HG02610 (cell line): ENCODE measurements at regions not wholly inside any gene's neighbourhood (a gene's known extent, or its start where the extent isn't known, plus 50 kb on each side); places are given as distances from the start of the nearest gene placed in this dataset.
"Not testable (repeated sequence)": the region's sequence is repeated elsewhere in the genome, so short reads cannot be mapped to it uniquely, and the experiment has no call there.

Experiments
- ATAC-seq: cut with Tn5 transposase; IDR thresholded peaks from one replicate; pipeline ENCODE4 v1.9.1; 2021; ENCODE audit warnings: mild to moderate bottlenecking, moderate library complexity; ENCODE audit not compliant: unreplicated experiment

GRCh38 chr4:118587116-118587831, 97.9 kb upstream of the METTL14 start:
- ATAC-seq = no peak

- no peak for ATAC-seq
Measured at GRCh38 chr4:118587946-118588345, 97.2 kb upstream of the METTL14 start.

- ATAC-seq = no peak
Measured at GRCh38 chr4:118589471-118590055, 95.6 kb upstream of the METTL14 start.

- peak; percentile 98 for ATAC-seq
Measured at GRCh38 chr4:118591339-118592046, 93.7 kb upstream of the METTL14 start.

GRCh38 chr4:118592289-118592688, 92.9 kb upstream of the METTL14 start:
- ATAC-seq = not testable (repeated sequence)

- not testable (repeated sequence) for ATAC-seq
Measured at GRCh38 chr4:118595883-118596282, 89.3 kb upstream of the METTL14 start.

- not testable (repeated sequence) for ATAC-seq
Measured at GRCh38 chr4:118625097-118625496, 60.1 kb upstream of the METTL14 start.

- ATAC-seq = not testable (repeated sequence)
Measured at GRCh38 chr4:118629697-118630096, 55.5 kb upstream of the METTL14 start.

GRCh38 chr4:118630897-118631296, 54.3 kb upstream of the METTL14 start:
- not testable (repeated sequence) for ATAC-seq

GRCh38 chr4:118631321-118632050, 53.7 kb upstream of the METTL14 start:
- not testable (repeated sequence) for ATAC-seq

GRCh38 chr4:118633476-118633875, 51.7 kb upstream of the METTL14 start:
- ATAC-seq = not testable (repeated sequence)

GRCh38 chr4:118634126-118634875, 50.9 kb upstream of the METTL14 start:
- ATAC-seq = not testable (repeated sequence)
